ENCODE measurements at regions not wholly inside any gene's neighbourhood (a gene's known extent, or its start where the extent isn't known, plus 50 kb on each side); places are given as distances from the start of the nearest gene placed in this dataset.

- no peak for FAIRE-seq
Measured at GRCh38 chr10:10860455-10860976, 157.2 kb upstream of the CELF2 start.

- no peak for FAIRE-seq
Measured at GRCh38 chr10:10865303-10865702, 152.4 kb upstream of the CELF2 start.

- FAIRE-seq = no peak
Measured at GRCh38 chr10:10865913-10866312, 151.8 kb upstream of the CELF2 start.

- FAIRE-seq = no peak
Measured at GRCh38 chr10:10869592-10869991, 148.1 kb upstream of the CELF2 start.

GRCh38 chr10:10870523-10871241 is 147.0 kb upstream of the CELF2 start:
- no peak for FAIRE-seq

- FAIRE-seq = no peak
Measured at GRCh38 chr10:10871352-10871751, 146.3 kb upstream of the CELF2 start.

- peak; percentile 95 for FAIRE-seq
Measured at GRCh38 chr10:10872035-10872673, 145.5 kb upstream of the CELF2 start.

- no peak for FAIRE-seq
Measured at GRCh38 chr10:10872764-10873163, 144.9 kb upstream of the CELF2 start.

- no peak for FAIRE-seq
Measured at GRCh38 chr10:10873289-10873688, 144.4 kb upstream of the CELF2 start.

DNA sequence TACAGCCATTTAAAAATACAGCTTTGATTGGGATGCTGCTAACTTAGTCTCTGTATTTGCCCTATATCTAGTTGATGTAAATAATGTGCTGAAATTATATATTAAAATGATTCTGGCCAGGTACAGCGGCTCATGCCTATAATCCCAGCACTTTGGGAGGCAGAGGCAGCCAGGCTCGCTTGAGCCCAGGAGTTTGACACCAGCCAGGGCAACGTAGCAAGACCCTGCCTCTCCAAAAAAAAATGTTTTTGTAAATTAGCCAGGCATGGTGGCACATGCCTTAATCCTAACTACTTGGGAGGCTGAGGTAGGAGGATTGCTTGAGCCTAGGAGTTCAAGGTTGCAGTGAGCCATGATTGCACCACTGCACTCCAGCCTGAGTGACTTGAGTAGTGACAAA is 143.8 kb upstream of the CELF2 start:
- FAIRE-seq = no peak

DNA sequence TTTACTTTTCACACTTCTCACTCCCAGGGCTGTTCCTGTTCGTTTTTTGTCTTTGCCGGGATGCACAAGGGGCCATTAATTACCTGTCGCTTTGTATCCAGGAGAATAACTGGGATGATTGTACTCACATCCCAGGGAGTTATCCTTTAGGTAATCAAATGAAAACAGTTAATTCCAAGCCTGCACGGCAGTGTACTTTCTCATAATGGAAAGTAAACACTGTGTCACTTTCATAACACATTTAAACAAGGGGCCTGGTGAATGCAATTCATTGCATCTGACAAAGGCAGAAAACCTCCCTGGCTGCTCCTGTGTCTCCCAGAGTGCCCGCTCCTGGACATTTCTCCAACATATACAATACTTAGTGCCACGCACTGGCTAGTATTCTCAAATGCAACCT is 138.7 kb upstream of the CELF2 start:
- FAIRE-seq = no peak

GRCh38 chr10:10881117-10881813 is 136.4 kb upstream of the CELF2 start:
- no peak for FAIRE-seq

DNA sequence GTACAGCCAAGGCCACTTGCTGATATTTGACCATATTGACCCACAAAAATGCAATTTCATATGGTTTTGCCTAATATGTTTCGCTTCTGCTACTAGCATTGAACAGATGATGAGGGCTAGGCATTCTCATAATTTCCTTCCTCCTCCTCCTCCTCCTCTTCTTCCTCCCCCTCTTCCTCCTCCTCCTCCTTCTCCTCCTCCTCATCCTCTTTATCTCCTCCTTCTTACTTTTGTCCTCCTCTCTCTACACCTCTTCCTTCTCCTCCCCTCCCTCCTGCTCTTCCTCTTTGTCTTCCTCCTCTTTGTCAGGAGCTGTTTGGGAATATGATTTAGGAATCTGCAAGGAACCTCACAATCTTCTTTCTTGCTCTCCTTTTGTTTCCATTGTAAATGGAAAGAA is 133.9 kb upstream of the CELF2 start:
- FAIRE-seq = no peak

- no peak for FAIRE-seq
Measured at GRCh38 chr10:10886861-10887531, 130.7 kb upstream of the CELF2 start.

- no peak for FAIRE-seq
Measured at GRCh38 chr10:10891124-10892082, 126.3 kb upstream of the CELF2 start.

- no peak for FAIRE-seq
Measured at GRCh38 chr10:10892290-10892875, 125.3 kb upstream of the CELF2 start.

- FAIRE-seq = no peak
Measured at GRCh38 chr10:10897400-10897799, 120.3 kb upstream of the CELF2 start.

GRCh38 chr10:10901906-10902305 is 115.8 kb upstream of the CELF2 start:
- FAIRE-seq = no peak

DNA sequence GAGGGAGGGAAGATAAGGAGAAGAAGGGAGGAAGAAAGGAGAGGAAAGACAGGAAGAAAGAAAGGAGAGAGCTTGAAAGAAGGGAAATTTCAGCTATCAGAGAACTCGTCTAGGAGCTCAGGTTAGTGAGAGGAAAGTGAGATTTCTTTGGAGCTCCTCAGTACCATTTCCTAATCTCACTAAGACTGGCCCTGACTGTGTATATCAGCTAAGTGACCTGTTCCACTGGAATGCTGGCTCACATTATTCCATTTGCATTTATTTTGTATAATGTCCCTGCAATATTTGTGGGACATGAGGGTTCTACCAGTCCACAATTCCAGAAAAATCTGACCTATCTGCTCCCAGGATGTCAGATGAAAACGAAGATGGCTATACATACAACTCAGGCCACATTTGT is 114.7 kb upstream of the CELF2 start:
- FAIRE-seq = no peak

DNA sequence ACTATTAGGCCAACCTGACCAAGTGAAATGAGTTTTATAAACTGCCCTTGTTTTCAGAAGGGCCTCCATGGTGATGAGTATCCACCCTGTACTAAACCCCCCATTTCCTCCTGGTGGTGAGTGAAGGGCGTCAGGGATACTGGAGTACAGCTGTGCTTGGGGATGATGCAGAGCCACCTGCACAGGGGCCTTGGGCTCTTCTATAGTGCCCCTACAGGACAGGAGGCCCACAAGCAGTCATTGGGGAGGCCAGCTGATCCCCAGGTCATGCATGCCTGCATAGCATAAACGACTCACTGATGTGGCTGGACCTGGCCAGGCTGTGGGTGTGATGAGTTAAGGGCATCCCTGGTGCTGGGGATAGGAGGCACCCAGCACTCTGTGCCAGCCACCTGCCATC is 114.1 kb upstream of the CELF2 start:
- FAIRE-seq = no peak

GRCh38 chr10:10910634-10911033 is 107.0 kb upstream of the CELF2 start:
- FAIRE-seq = no peak

- no peak for FAIRE-seq
Measured at GRCh38 chr10:10911035-10911434, 106.6 kb upstream of the CELF2 start.
